ENCODE measurements at regions not wholly inside any gene's neighbourhood (a gene's known extent, or its start where the extent isn't known, plus 50 kb on each side); places are given as distances from the start of the nearest gene placed in this dataset.

DNA sequence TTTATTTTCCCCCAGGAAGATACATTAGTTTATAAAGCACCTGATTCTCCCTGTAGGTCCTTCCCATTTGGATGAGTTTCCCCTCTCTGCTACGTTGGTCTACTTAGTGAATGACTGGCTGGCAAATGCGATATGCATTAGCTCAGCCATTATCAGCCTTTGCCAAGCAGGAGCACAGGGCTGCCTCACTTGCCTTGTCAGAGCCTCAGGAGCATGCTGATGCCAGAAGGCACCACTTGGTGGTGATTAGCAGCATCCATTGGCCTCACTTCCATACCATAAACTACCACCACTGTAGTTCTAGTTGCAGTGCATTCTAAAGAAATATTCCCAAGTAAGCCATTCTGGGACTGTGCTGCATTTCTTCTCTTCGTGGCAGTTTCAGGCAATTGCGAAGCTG is 442.8 kb upstream of the CHST9 start:
- H3K4me1 Mint-ChIP-seq (ENCODE audit: low read depth): no peaks in the 10 kb centered on the region
- no peak overlapping the region for H3K27ac Mint-ChIP-seq
- TF ChIP-seq, protein P1, sequence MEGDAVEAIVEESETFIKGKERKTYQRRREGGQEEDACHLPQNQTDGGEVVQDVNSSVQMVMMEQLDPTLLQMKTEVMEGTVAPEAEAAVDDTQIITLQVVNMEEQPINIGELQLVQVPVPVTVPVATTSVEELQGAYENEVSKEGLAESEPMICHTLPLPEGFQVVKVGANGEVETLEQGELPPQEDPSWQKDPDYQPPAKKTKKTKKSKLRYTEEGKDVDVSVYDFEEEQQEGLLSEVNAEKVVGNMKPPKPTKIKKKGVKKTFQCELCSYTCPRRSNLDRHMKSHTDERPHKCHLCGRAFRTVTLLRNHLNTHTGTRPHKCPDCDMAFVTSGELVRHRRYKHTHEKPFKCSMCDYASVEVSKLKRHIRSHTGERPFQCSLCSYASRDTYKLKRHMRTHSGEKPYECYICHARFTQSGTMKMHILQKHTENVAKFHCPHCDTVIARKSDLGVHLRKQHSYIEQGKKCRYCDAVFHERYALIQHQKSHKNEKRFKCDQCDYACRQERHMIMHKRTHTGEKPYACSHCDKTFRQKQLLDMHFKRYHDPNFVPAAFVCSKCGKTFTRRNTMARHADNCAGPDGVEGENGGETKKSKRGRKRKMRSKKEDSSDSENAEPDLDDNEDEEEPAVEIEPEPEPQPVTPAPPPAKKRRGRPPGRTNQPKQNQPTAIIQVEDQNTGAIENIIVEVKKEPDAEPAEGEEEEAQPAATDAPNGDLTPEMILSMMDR (IDR thresholded peaks at IDR 0.05; ENCODE audit: unreplicated experiment): peak; percentile 8
- H3K4me3 Mint-ChIP-seq (ENCODE audit: low read depth): no peak overlapping the region
- no peaks in the 10 kb centered on the region for H3K9me3 Mint-ChIP-seq (ENCODE audit: low read depth)
- H3K36me3 Mint-ChIP-seq (ENCODE audit: insufficient read depth): no peaks in the 10 kb centered on the region
- peaks cover 6% of the 10 kb centered on the region for H3K27me3 Mint-ChIP-seq
- DNase-seq (ENCODE audit: low spot score, unreplicated experiment): no peak

DNA sequence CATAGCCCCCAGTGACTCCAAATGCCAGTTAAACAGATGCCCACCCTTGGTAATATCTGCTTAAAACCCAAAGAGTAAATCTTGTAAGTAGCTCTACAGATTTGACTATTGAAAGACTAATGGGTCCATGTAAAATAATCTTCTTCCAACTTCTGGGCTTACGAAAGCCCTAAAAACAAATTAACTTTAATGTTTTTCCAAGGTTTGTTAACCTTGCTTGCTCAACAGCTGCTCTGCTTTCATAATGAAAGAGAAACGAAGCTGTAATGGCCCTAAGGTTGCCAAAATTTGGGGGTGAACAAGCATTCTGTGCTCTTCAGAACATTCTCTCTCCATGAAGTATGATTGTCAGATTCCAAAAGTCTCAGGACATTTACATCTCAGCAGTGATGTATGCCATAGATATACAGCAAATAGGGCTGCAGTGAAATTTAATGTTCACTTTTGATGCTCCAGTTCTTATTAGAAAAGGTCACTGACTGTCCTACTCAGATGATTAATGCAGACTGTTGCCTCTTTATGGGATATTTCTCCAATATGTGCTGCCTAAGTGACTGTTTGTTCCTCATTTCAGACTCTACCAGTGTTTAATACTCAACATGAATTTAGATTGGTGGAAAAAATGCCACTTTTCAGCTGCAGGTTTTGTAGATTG is 436.3 kb upstream of the CHST9 start:
- DNase-seq (ENCODE audit: low spot score, unreplicated experiment): no peak
- TF ChIP-seq, protein P1 (IDR thresholded peaks at IDR 0.05; ENCODE audit: unreplicated experiment): no peak
- Mint-ChIP-seq H3K27me3 (no peaks in the 10 kb centered on the region), H3K4me3 (ENCODE audit: low read depth) (no peak overlapping the region), H3K9me3 (ENCODE audit: low read depth) (no peaks in the 10 kb centered on the region), H3K27ac (no peak overlapping the region), H3K36me3 (ENCODE audit: insufficient read depth) (no peaks in the 10 kb centered on the region), H3K4me1 (ENCODE audit: low read depth) (peaks cover 18% of the 10 kb centered on the region)

DNA sequence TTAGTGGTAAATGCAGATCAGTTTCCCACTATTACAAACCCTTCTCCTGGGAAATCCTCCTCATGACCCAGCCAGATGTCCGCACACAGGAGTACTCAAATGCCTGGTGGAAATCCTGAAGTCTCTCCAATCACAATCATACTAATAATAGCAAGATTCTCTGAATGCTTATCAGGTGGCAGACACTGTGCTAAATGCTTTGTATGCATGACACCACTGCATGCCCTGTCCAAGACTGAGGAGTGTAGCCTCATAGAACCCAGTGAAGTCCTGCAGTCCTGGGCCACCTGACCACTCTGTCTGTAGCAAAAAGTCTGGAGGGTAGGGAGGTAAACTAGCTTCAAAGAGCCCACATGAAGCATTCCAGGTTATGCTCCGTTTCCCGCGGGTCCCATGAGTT is 434.8 kb upstream of the CHST9 start:
- no peaks in the 10 kb centered on the region for H3K9me3 Mint-ChIP-seq (ENCODE audit: low read depth)
- TF ChIP-seq, protein P1 (IDR thresholded peaks at IDR 0.05; ENCODE audit: unreplicated experiment): no peak
- DNase-seq (ENCODE audit: low spot score, unreplicated experiment): no peak
- H3K27me3 Mint-ChIP-seq: no peaks in the 10 kb centered on the region
- H3K36me3 Mint-ChIP-seq (ENCODE audit: insufficient read depth): no peaks in the 10 kb centered on the region
- peaks cover 20% of the 10 kb centered on the region for H3K4me1 Mint-ChIP-seq (ENCODE audit: low read depth)
- no peak overlapping the region for H3K4me3 Mint-ChIP-seq (ENCODE audit: low read depth)
- H3K27ac Mint-ChIP-seq: peak overlapping the region; percentile 83

DNA sequence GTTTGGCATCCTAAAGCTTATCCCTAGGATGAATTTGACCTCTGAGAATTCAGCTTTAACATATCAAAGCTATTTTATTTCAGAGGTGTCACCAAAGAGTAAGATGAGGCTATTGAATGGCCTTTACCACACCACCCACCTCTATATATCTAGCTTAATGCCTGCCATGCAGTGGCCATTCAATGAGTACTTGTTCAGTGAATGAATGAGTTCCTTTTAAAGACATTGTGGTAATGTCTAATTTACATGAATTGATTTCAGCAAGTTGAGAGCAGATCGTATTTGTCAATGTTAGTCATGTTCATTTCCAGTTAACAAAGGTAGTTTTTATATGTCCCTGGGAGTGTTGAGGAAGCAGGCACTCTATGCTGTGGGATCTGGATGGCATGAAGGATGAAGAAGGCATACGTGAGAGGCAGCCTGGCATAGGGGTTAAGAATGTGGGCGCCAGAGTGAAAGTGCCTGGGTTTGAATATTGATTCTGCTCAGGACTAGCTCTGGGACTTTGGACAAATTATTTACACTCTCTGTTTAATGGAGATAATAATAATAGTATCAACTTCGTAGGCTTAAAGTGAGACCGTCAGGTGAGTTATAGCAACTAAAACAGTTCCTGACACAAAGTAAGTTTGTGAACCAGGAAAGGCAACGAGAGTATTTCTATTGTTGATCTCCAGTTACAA is 434.1 kb upstream of the CHST9 start:
- no peaks in the 10 kb centered on the region for H3K27me3 Mint-ChIP-seq
- peak overlapping the region; percentile 10 for H3K4me3 Mint-ChIP-seq (ENCODE audit: low read depth)
- H3K4me1 Mint-ChIP-seq (ENCODE audit: low read depth): peaks cover 20% of the 10 kb centered on the region
- H3K9me3 Mint-ChIP-seq (ENCODE audit: low read depth): no peaks in the 10 kb centered on the region
- TF ChIP-seq, protein P1 (IDR thresholded peaks at IDR 0.05; ENCODE audit: unreplicated experiment): no peak
- H3K27ac Mint-ChIP-seq: peak overlapping the region; percentile 8
- no peak for DNase-seq (ENCODE audit: low spot score, unreplicated experiment)
- H3K36me3 Mint-ChIP-seq (ENCODE audit: insufficient read depth): no peaks in the 10 kb centered on the region

DNA sequence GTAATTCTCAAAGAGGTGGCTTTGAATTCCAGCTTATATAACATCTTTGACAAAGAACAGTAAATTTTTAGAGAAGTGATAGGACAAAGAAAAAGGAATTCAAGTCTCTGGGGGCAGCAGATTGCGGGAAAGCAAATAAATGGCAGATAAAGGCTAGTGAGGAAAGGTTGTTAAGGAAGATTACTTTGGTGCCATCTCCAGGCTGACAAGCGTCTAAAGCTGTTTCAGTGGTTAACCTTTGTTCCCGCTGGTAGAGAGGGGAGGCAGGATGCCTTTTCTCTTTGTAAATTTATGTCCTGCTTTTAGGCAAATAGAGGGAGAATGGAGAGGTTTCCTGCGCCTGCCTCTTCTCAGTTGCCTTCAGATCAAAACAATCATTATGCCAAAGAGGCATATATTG is 431.2 kb upstream of the CHST9 start:
- DNase-seq (ENCODE audit: low spot score, unreplicated experiment): no peak
- TF ChIP-seq, protein P1 (IDR thresholded peaks at IDR 0.05; ENCODE audit: unreplicated experiment): no peak
- H3K27me3 Mint-ChIP-seq: no peaks in the 10 kb centered on the region
- H3K36me3 Mint-ChIP-seq (ENCODE audit: insufficient read depth): no peaks in the 10 kb centered on the region
- peaks cover 20% of the 10 kb centered on the region for H3K4me1 Mint-ChIP-seq (ENCODE audit: low read depth)
- no peaks in the 10 kb centered on the region for H3K9me3 Mint-ChIP-seq (ENCODE audit: low read depth)
- H3K4me3 Mint-ChIP-seq (ENCODE audit: low read depth): no peak overlapping the region
- no peak overlapping the region for H3K27ac Mint-ChIP-seq
